AG04449 (cell line): ENCODE measurements at regions not wholly inside any gene's neighbourhood (a gene's known extent, or its start where the extent isn't known, plus 50 kb on each side); places are given as distances from the start of the nearest gene placed in this dataset.
"Not testable (repeated sequence)": the region's sequence is repeated elsewhere in the genome, so short reads cannot be mapped to it uniquely, and the experiment has no call there.

Experiments used
- CTCF ChIA-PET: fragments of 350-600 bp; formaldehyde crosslinking; extraction: SDS; loops from one replicate; lab custom pipeline; 2021; ENCODE audit warnings: antibody characterized with exemption; lab: Yijun Ruan, JAX
- POLR2A ChIA-PET: fragments of 400-600, 350-600 bp; formaldehyde crosslinking; extraction: SDS; loops from one replicate; lab custom pipeline; 2020; ENCODE audit warnings: antibody characterized with exemption, inconsistent platforms; lab: Yijun Ruan, JAX
- DNase-seq: peaks from one replicate; pipeline ENCODE4 v3.0.0-alpha.2; 2010; ENCODE audit warnings: low read depth, low spot score
- H3K4me3 ChIP-seq: 2 replicates; pipeline ENCODE4 v1.5.1; 2011; ENCODE audit warnings: low read depth, mild to moderate bottlenecking, control low read depth, low read length
- TF ChIP-seq, protein P1 (sequence below): IDR thresholded peaks from one replicate; pipeline ENCODE4 v1.5.1; 2011; ENCODE audit warnings: mild to moderate bottlenecking, moderate library complexity, low read length, control low read depth, inconsistent platforms; ENCODE audit not compliant: insufficient read depth; ENCODE audit errors: missing control alignments

DNA sequence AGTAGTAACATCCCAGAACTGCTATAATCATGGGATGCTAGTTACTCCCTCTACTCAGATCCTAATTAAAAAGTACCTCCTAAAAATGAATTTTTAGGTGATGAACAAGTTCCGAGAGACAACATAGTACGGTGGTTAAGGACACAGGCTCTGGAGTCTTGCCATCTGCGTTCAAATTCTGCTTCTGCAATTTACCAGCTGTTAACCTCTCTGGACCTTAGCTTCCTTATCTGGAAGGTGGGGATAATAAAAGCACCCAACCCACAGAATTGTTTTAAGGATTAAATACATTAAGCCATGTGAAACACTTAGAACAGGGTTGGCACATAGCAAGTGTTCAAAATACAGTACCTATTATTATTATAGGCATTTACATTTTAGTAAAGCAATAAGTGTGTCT, 77.5 kb upstream of the XPA start:
- no peak overlapping the region for H3K4me3 ChIP-seq
- ChIA-PET POLR2A (no interaction called here), CTCF (no interaction called here)
- TF ChIP-seq, protein P1, sequence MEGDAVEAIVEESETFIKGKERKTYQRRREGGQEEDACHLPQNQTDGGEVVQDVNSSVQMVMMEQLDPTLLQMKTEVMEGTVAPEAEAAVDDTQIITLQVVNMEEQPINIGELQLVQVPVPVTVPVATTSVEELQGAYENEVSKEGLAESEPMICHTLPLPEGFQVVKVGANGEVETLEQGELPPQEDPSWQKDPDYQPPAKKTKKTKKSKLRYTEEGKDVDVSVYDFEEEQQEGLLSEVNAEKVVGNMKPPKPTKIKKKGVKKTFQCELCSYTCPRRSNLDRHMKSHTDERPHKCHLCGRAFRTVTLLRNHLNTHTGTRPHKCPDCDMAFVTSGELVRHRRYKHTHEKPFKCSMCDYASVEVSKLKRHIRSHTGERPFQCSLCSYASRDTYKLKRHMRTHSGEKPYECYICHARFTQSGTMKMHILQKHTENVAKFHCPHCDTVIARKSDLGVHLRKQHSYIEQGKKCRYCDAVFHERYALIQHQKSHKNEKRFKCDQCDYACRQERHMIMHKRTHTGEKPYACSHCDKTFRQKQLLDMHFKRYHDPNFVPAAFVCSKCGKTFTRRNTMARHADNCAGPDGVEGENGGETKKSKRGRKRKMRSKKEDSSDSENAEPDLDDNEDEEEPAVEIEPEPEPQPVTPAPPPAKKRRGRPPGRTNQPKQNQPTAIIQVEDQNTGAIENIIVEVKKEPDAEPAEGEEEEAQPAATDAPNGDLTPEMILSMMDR: no peak
- no peak for DNase-seq

DNA sequence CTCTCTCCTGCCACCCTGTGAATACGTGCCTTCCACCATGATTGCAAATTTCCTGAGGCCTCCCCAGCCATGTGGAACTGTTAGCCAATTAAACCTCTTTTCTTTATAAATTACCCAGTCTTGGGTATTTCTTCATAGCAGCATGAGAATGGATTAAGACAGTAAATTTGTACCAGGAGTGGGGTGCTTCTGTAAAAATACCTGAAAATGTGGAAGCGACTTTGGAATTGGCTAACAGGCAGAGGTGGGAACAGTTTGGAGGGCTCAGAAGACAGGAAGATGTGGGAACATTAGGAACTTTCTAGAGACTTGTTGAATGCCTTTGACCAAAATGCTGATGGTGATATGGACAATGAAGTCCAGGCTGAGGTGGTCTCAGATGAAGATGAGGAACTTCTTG, 74.3 kb upstream of the FOXE1 start:
- H3K4me3 ChIP-seq, CTCF ChIA-PET, POLR2A ChIA-PET, DNase-seq: not testable (repeated sequence)

DNA sequence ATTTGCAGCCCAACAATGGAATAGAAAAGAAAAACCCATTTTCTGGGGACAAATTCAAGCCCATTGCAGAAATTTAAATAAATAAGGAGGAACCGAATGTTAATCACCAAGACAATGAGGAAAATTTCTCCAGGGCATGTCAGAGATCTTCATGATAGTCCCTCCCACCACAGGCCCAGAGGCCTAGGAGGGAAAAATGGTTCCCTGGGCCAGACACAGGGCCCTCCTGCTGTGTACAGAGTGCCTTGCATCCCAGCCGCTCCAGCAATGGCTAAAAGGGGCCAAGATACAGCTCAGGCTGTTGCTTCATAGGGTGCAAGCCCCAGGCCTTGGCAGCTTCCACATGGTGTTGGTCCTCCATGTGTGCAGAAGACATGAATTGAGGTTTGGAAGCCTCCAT, 73.4 kb upstream of the FOXE1 start:
- ChIA-PET POLR2A (no interaction called here), CTCF (no interaction called here)
- no peak for DNase-seq
- no peak overlapping the region for H3K4me3 ChIP-seq
- TF ChIP-seq, protein P1: no peak

DNA sequence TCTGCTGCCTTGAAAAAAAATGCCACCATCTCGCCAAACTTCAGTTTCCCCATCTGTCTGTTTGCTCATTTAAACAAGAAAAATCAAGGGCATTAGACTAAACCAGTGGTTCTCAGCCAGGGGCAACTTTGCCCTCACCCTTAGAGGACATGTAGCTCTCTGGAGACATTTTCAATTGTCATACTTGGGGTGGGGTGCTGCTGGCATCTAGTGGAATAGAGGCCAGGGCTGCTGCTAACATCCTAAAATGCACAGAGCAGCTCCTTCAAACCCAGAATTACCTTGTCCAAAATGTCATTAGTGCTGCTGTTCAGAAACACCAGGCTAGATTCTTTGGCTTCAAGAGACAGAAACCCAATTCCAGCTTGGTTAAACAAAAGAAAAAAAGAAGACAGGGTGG, 71.1 kb upstream of the FOXE1 start:
- POLR2A ChIA-PET: no interaction called here
- DNase-seq: no peak
- H3K4me3 ChIP-seq: no peak overlapping the region
- TF ChIP-seq, protein P1: no peak
- CTCF ChIA-PET: interaction anchor here (1.2 to 1.5 kb wide), 2 partner anchors 27 to 66 kb away, joined by 3 to 4 read pairs; no protein-coding TSS in a partner anchor

DNA sequence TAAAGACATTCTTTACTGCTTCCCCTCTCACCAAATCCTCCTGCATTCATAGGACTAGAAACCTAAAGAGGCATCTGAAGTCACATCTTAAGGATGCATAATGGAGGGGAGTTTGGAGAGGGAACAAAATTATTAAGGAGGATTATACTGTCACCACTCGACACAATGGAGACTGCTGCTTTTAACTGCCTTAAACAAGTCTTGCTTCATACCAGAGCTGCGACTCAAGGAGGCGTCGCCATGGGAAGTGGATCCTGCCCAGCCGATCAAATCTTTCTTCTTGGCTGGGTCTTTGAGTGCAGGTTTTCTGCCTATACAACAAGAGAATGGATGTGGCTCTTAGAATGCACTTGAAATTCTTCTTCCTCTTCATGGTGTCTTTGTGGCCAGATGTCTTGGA, 66.7 kb upstream of the FOXE1 start:
- TF ChIP-seq, protein P1: no peak
- no peak overlapping the region for H3K4me3 ChIP-seq
- CTCF ChIA-PET: interaction anchor here (1.0 kb wide), 1 partner anchor 115 kb away, joined by 3 read pairs; no protein-coding TSS in a partner anchor
- POLR2A ChIA-PET: no interaction called here
- no peak for DNase-seq

DNA sequence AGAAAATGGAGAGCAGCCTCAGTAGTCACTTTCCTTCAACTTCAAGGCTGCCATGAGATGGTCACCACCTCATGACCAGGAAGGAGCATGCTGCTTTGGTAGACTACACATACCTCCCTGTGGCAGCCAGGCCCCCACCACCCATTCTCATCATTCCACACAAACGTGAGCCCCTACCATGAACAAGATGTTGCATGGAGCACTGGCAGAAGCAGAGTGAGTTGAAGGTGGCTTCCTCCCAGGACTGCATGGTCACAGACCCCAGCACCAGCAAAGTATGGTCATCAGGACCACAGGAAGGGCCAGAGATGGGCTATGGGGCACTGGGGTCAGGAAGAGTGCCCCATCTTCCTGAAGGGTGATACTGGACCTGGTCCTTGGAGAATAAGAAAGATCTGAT, 65.5 kb upstream of the FOXE1 start:
- DNase-seq: no peak
- ChIA-PET CTCF (no interaction called here), POLR2A (no interaction called here)
- TF ChIP-seq, protein P1: no peak
- H3K4me3 ChIP-seq: no peak overlapping the region
